ENCODE measurements at regions not wholly inside any gene's neighbourhood (a gene's known extent, or its start where the extent isn't known, plus 50 kb on each side); places are given as distances from the start of the nearest gene placed in this dataset.

DNA sequence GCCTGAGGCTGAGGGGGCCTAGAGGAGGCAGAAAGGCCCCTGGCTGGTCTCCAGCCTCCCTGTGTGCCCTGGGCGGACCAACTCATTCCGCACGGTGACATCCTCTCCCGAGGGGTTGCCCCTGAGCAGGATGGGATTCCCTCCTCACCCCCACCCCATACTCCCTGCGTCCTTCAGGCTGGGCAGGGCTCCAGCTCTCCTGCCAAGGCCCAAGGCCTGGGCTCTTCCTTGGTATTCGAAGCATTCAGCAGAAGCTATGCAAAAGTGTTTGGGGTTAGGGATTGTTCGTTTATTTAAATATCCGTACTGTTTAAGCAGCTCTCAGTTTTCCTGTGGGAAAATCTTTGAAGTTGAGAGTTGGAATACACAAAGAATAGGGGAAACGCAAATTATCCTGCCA is 113.1 kb upstream of the RAB12 start:
- intact Hi-C loops (cut with DNase I, micrococcal nuclease) = no loop called here
- no peak for ATAC-seq
- no peak for DNase-seq

- DNase-seq (no peak), ATAC-seq (no peak)
- intact Hi-C loops (cut with DNase I, micrococcal nuclease) = no loop called here
Observed at GRCh38 chr18:8498905-8499304, 110.3 kb upstream of the RAB12 start.

DNA sequence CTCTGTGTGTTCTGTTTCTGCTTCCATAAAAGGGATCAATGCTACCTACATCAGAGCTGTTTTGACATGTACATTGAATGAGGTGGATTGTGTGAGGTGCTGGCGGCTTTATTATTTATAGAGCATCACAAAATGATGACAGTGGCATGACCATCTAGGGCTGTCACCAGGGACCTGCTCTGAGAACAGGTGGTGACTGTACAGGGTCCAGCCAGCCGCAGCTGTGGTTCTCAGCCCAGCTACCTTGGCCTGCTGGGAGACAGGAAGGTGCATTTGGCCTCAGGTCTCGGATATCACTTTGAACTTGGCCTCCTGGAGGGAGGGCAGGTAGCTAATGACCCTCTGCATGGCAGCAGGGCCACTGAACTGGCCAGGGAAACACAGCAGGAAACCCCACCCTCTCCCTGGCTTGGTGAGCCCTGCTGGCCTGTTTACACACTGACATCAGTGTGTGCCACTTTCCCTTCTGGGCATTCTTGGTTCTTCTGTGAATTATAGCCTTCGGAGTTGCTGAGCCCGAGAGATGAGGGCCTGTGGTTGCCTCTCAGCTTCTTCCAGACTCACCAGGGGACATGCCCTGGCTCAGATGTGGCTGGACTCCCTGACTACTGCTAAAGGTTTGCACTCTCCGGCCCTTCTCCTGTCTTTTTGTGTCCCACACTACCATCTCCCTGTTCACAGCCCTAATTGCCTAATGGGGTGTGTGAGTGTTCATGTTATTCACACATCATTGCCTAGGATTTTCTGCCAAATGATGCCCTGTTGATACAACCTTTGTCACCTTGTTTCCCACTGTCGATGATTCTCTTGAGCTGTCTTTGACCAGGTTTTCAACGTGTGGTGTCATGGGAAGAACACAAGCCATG is 109.2 kb upstream of the RAB12 start:
- no peak for DNase-seq
- ATAC-seq = no peak
- intact Hi-C loops (cut with DNase I, micrococcal nuclease) = no loop called here

DNA sequence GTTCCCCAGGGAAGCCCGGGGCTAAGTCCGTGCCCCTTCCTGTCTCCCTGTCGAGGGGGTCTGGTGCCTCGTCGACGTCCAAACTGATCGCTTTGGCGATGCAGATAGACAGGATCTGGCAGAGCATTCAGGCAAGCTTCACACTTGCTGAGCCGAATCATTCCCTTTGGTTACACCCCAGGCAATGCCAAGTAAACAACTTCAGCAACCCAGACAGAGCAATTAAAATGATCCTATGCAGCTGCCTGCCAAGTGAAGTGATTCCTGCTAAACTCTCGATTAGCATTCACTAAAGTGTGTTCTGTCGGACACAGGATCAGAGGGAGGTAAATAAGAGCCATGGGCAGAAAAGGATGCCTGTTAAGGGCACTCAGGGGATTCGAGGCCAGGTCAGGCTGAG is 108.2 kb upstream of the RAB12 start:
- ATAC-seq (no peak), DNase-seq (no peak)
- intact Hi-C loops (cut with DNase I, micrococcal nuclease) = no loop called here

- no peak for DNase-seq
- ATAC-seq = no peak
- intact Hi-C loops (cut with DNase I, micrococcal nuclease) = no loop called here
Observed at GRCh38 chr18:8503248-8503647, 106.0 kb upstream of the RAB12 start.

DNA sequence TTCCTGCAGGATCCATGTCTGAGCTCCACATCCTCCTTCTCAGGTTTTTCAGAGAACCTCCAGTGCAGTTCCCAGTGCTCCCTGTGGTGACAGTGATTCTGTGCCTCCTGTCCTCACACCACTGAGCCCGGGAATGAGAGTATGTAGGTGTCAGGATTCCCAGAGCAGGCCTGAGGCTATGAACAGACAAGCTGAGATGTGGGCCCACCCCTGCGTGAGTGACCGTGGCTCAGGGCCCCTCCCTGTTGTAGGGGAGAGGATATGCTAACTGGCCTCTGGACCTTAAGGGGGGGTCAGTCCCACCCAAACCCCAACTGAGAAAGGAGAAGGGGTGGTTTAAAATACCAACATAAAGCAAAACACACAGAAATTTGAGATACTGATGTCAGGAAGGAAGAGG is 104.8 kb upstream of the RAB12 start:
- DNase-seq (no peak), ATAC-seq (no peak)
- intact Hi-C loops (cut with DNase I, micrococcal nuclease) = no loop called here

DNA sequence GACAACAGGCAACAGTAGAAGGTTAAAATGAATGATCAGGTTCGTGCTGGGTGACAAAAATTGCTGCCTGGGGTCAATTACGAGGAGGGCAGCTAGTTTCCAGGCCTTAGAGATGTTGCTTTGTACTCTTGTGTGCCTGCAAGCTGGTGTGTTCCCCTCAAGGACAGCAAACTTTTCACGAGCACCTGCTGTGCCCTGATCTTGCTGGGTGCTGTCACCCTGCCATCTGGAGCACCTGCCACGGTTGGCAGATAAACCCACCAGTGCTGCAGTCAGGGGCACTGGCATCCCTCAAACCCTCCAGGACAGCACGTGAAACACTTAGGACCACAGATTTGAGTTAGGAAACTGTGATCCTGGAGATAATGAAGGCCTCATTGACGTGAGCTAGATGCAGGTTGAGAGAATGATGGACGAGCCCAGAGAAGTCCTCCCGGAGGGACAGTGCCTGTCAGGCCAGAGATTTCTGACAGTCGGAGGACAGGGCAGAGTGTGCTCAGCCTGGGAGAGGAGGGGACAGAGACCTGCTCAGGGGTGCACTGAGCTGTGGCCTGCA is 104.3 kb upstream of the RAB12 start:
- DNase-seq (no peak), ATAC-seq (no peak)
- intact Hi-C loops (cut with DNase I, micrococcal nuclease) = no loop called here

- intact Hi-C loops (cut with DNase I, micrococcal nuclease) = no loop called here
- no peak for ATAC-seq
Observed at GRCh38 chr18:8506251-8507049, 102.8 kb upstream of the RAB12 start.

DNA sequence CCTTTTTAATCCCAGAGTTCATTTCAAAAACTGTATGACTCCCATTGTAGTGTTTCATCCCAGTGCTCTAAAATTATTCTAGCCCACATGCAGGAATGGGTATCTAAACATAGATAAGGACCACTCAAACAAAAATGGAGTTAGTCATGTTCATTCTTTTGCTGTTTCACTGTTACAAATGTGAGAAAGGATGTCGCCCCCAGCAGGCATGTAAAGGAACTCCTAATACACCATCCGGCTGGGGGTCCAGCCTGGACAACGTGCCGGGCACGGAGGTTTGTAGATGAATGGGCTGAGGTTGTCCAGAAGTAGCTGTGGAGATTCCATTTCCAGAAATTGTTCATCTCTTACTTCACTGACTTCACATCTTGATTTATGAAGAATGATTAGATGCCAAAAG is 101.9 kb upstream of the RAB12 start:
- intact Hi-C loops (cut with DNase I, micrococcal nuclease) = no loop called here
- ATAC-seq (no peak), DNase-seq (no peak)

More at GRCh38 chr18:8506251-8507049, 102.8 kb upstream of the RAB12 start:
- DNase-seq = no peak

DNA sequence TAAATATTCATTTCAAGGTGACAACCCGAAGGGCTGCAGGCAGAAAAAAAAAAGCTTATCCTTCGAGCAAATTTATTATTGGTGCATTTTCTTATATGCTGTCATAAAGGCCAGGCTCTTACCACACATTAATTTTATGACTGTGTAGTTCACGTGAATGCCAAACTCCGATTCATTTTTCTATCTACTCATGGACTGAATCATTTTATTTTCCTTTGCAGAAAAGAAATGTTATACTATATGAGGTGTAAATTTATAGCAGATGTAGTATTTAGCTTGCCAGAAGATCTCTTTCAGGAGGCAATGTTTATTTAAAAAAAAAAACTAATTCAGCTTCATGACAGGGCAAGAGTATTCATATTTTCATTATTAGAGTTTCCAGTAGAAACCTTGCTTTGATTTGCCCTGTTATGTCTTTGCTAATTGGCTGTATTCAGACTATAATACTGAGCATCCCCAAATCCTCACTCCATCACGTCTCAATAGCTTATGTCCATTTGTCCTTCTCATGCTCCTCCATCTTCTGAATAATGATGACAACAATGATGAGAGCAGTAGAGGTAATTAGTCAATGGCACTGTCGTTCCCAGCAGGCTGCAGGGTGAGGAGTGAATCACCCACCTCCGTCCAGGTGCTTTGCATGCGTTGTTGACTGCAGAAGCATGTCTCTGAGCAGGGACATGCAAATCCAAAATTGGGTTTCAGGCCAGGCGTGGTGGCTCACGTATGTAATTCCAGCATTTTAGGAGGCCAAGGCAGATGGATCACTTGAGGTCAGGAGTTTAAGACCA is 101.1 kb upstream of the RAB12 start:
- intact Hi-C loops (cut with DNase I, micrococcal nuclease) = no loop called here
- DNase-seq = no peak
- no peak for ATAC-seq

DNA sequence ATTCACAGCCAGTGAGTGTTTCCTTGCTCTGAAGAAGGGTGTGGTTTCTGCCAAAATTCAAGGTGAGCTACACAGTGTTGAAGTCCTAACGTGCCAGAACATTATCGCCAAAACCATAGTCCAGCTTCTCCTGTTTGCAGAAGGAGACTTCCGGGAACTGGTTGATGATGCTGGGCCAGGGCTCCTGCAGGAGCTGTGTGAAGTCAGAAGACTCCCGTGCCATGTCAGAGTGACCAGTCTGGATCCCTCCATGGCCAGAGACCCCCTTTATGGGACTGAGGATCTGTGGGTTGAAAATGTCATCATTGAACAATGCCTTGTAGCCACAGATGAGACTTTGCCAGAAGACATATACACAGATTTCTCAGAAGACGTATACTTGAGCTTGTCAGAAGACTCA is 96.0 kb upstream of the RAB12 start:
- DNase-seq = no peak
- ATAC-seq = no peak
- intact Hi-C loops (cut with DNase I, micrococcal nuclease) = no loop called here

- ATAC-seq = no peak
- no peak for DNase-seq
- intact Hi-C loops (cut with DNase I, micrococcal nuclease) = no loop called here
Observed at GRCh38 chr18:8514409-8514808, 94.8 kb upstream of the RAB12 start.

DNA sequence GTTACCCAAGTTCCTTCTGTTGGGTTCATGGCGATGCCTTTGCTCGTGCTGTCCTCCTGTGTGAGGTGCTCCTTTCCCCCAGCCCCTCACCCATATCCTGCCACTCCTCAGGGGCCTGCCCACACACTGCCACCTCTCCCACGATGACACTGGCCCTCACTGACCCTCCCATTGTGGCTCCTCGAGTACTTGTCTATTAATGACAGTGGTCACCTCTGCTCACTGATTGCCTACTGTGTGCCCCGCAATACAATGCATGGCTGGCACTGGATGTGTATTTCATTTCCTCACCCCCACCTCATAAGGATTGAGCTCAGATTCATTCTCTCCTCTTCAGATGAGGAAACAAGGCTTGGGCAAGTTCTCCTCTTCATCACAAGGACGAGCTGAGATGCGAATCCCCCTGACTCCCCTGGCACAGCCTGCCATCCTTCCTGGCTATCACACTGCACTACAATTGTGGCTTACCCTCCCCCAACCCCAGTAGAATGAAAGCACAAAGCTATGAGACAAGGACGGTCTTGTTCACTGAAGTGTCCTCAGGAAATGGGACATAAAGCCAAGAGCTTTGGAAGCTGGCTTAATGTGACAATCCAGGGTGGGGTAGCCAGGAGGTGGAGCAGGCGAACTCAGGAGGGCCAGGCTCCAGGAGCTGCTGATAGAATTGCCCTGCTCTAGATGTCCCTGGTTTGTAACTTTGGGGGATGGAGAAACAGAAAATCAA is 93.9 kb upstream of the RAB12 start:
- intact Hi-C loops (cut with DNase I, micrococcal nuclease) = no loop called here
- DNase-seq (no peak), ATAC-seq (no peak)

DNA sequence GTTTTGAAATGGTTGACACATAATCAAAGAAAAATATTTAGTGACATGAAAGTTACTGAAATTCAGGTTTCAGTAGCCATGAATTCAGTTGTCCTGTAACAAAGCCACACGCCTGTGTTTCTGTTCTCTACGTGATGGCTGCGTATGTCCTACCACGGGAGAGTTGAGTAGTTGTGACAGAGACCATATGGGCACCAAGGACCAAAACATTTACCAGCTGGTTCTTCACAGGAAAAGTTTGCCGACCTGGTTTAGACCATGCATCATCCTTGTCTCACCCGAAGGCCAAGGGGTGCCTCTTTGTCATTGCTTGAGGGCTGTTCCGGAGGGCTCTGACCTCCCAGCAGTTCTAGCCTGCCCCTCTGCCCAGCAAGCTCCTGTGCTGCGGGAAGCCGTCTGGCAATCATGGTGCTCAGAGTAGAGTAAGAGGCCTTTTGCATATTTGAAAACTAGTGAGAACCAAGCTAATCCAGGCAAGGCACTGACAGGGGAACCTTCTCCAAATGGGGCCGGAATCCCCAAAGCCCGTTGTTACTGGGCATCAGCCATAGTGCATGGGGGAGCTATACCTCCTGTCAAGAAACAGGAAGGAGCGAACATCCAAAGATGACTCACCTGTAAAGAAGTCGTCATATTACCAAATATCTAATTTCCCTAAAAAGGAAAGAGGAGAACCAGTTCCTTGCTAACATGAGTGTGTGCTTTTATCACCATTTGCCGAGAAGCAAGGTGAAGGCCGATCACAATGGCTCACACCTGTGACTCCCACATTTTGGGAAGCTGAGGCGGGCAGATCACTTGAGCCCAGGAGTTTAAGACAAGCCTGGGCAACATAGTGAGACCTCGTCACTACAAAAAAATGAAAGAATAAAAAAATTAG is 92.6 kb upstream of the RAB12 start:
- ATAC-seq = no peak
- DNase-seq = no peak
- intact Hi-C loops (cut with DNase I, micrococcal nuclease) = no loop called here

- intact Hi-C loops (cut with DNase I, micrococcal nuclease) = no loop called here
- ATAC-seq = no peak
- no peak for DNase-seq
Observed at GRCh38 chr18:8517276-8517675, 92.0 kb upstream of the RAB12 start.

GRCh38 chr18:8519102-8519501 is 90.1 kb upstream of the RAB12 start:
- ATAC-seq (no peak), DNase-seq (no peak)
- intact Hi-C loops (cut with DNase I, micrococcal nuclease) = no loop called here

- intact Hi-C loops (cut with DNase I, micrococcal nuclease) = no loop called here
- ATAC-seq (no peak), DNase-seq (no peak)
Observed at GRCh38 chr18:8520266-8520665, 89.0 kb upstream of the RAB12 start.

DNA sequence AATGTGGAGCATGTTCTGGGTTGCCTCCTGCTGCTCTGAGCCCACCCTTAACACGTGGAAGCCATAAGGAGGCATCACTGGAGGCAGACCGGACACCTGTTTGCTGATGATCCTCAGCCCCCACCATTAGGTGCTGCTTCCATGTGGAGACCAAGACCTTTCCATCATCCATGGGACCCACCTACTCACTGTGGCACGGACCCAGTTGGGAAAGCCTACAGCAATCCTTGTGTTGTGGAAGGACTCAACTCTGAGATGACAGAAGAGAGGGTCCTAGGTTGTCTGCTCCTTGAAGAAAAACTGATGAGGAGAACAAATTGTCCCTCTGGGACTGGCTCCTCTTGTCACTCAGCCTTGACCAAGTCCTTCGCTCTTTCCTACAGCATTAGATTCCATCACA is 86.5 kb upstream of the RAB12 start:
- intact Hi-C loops (cut with DNase I, micrococcal nuclease) = no loop called here
- DNase-seq = no peak

More for the DNA sequence above, 86.5 kb upstream of the RAB12 start:
- no peak for ATAC-seq

Measured in left colon (tissue), 2 donors.